Kidney epithelial cell (primary cell): ENCODE measurements at regions not wholly inside any gene's neighbourhood (a gene's known extent, or its start where the extent isn't known, plus 50 kb on each side); places are given as distances from the start of the nearest gene placed in this dataset.

Experiments used
- DNase-seq: peaks from one replicate; pipeline ENCODE4 v3.0.0-alpha.2; 2010; ENCODE audit warnings: low read depth
- H3K27me3 ChIP-seq: 2 replicates; pipeline ENCODE4 v1.6.0; 2011; ENCODE audit warnings: low read length; ENCODE audit not compliant: control insufficient read depth, insufficient read depth
- H3K36me3 ChIP-seq: 2 replicates; pipeline ENCODE4 v1.5.1; 2011; ENCODE audit warnings: low read length; ENCODE audit not compliant: control insufficient read depth, insufficient read depth
- H3K4me3 ChIP-seq: 2 replicates; pipeline ENCODE4 v1.5.1; 2011; ENCODE audit warnings: low read depth, mild to moderate bottlenecking, control low read depth, low read length
- TF ChIP-seq, protein P1 (sequence below): IDR thresholded peaks from 2 replicates; pipeline ENCODE4 v1.5.1; 2011; ENCODE audit warnings: mild to moderate bottlenecking, moderate library complexity, low read length, control low read depth, inconsistent platforms; ENCODE audit not compliant: insufficient read depth, poor library complexity, severe bottlenecking

DNA sequence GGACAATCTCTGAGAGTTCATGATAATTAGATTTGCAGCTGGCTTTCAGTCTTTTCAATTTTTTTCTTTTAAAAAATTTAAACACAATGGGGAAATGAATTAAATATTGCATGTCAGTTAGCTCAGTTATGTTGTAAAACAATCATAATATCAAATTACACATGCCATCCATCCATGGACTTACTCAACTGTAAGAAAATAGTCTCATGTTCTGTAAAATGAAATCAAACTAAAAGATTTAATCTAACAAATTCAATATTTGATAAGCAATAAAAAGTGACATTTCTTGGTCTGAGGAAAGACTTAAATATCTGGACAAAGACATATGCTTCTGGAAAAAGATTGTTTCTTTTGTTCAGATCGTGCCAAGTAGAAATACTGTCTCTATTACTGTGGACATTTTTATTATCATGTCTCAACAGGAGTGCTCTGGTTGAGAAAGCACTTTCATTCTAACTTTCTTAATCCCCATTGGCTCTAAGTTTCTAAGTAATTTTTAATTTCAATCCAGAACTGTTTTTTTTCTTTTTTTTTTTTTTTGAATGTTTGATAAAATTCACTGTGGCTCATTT lies 179.2 kb upstream of the FAM3C start:
- no peak for DNase-seq
- TF ChIP-seq, protein P1, sequence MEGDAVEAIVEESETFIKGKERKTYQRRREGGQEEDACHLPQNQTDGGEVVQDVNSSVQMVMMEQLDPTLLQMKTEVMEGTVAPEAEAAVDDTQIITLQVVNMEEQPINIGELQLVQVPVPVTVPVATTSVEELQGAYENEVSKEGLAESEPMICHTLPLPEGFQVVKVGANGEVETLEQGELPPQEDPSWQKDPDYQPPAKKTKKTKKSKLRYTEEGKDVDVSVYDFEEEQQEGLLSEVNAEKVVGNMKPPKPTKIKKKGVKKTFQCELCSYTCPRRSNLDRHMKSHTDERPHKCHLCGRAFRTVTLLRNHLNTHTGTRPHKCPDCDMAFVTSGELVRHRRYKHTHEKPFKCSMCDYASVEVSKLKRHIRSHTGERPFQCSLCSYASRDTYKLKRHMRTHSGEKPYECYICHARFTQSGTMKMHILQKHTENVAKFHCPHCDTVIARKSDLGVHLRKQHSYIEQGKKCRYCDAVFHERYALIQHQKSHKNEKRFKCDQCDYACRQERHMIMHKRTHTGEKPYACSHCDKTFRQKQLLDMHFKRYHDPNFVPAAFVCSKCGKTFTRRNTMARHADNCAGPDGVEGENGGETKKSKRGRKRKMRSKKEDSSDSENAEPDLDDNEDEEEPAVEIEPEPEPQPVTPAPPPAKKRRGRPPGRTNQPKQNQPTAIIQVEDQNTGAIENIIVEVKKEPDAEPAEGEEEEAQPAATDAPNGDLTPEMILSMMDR: no peak
- Histone ChIP-seq H3K27me3 (no peaks in the 10 kb centered on the region), H3K4me3 (no peak overlapping the region), H3K36me3 (no peaks in the 10 kb centered on the region)

DNA sequence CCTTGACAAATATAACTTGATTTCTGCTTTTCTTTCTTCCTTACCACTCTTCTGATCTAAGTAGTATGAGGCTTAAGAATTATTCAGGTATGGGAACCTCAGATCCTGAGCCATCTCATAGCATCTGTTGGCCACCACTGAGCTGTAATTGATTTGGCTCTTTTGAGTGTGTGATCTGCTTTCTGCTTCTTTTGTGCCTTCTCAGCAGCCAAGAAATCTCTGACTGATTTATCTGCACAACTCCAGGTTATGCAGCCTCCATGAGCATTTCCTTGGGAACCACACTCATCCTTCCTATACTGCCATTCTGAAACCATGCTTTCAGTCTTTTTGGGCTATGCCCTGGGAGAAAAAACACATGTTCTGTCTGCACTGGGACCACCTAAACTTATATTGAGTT lies 178.0 kb upstream of the FAM3C start:
- TF ChIP-seq, protein P1: no peak
- H3K4me3 ChIP-seq: no peak overlapping the region

DNA sequence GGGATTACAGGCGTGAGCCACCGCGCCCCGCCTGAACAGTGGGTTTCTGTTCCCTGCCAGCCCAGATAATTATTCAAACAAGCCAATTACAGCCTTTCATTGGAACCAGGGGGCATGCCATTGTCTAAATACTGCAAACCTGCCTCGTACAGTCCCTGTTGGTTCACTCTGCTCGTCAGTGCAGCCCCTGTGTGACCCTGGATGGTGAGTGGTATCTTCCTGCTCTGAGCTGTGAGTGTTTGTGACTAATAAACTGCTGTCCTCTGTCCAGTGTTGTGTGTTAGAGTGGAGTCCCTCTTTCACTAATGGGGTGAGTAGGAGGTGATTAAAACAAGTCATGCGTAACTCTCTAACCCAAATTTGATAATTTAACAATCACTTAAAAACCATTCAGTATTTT lies 176.5 kb upstream of the FAM3C start:
- no peaks in the 10 kb centered on the region for H3K27me3 ChIP-seq
- TF ChIP-seq, protein P1: no peak
- H3K4me3 ChIP-seq: no peak overlapping the region
- H3K36me3 ChIP-seq: no peaks in the 10 kb centered on the region
- no peak for DNase-seq

More for the DNA sequence above, 178.0 kb upstream of the FAM3C start:
- H3K36me3 ChIP-seq: no peaks in the 10 kb centered on the region
- no peak for DNase-seq
- H3K27me3 ChIP-seq: no peaks in the 10 kb centered on the region

DNA sequence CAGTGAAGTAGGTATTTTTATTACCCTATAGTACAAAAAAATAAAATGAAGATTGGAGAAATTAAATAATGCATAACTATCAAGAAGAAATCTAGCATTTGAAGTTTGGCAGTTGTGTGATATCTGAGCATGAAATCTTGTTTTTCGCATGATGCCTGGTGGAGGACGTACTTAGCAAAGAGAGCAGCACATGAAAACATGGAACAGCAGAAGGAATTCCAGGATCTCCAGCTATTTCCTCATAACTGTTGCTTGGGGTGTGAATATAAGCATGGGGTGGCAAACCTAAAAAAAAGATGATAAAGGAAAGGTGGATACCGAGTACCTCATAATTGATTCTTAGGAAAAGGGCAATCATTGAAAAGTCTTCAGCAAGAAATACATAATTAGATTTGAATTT lies 174.3 kb upstream of the FAM3C start:
- no peaks in the 10 kb centered on the region for H3K27me3 ChIP-seq
- TF ChIP-seq, protein P1: no peak
- H3K36me3 ChIP-seq: no peaks in the 10 kb centered on the region
- H3K4me3 ChIP-seq: no peak overlapping the region
- no peak for DNase-seq

DNA sequence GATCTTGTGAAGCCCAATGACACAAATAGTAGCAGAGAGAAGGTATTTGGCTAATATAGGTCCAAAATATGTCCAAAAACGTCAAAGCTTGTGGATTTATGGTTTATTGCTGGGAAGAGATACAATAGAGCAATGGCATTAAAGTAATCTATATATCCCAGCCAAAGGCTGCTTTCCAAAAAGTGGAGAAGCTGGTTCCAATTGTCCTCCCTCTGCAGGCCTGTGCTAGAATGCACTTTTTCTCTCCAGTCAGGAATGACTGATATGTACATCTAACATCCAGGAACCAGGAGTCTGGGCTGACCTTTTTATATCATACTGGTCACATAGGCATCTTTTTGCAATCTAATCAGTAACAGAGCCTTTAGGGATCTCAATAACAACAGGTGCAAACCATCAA lies 167.1 kb upstream of the FAM3C start:
- no peaks in the 10 kb centered on the region for H3K36me3 ChIP-seq
- TF ChIP-seq, protein P1: peak; percentile 21
- no peaks in the 10 kb centered on the region for H3K27me3 ChIP-seq
- DNase-seq: no peak
- no peak overlapping the region for H3K4me3 ChIP-seq

DNA sequence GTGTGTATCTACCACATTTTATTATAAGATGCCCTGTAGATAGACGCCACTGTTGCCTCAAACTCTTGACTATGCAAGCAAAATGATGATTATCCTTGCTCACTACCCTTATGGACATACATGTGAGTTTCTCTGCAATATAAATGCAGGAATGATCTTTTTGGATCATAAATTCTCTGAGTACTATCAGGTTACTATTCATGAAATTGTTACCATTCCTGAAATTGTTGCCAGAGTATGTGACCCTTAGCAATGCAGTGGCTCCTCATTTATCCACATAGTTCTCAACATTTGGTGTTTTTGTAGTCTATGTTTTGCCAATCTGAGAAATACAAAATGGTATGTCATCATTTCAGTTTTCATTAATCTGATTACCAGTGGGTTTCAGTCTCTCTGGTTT lies 166.2 kb upstream of the FAM3C start:
- DNase-seq: no peak
- H3K27me3 ChIP-seq: no peaks in the 10 kb centered on the region
- H3K4me3 ChIP-seq: no peak overlapping the region
- TF ChIP-seq, protein P1: no peak
- H3K36me3 ChIP-seq: no peaks in the 10 kb centered on the region
